ENCODE measurements at regions not wholly inside any gene's neighbourhood (a gene's known extent, or its start where the extent isn't known, plus 50 kb on each side); places are given as distances from the start of the nearest gene placed in this dataset.

GRCh38 chr1:193306430-193306829 is 120.0 kb upstream of the B3GALT2 start:
- Histone ChIP-seq H3K4me1 (ENCODE audit: control insufficient read depth, insufficient read depth, low read length) (no peaks in the 10 kb centered on the region), H2AFZ (ENCODE audit: control insufficient read depth, low read depth, low read length) (no peak overlapping the region), H3K27me3 (replicated peaks in 1 of 2; ENCODE audit: control insufficient read depth in 2 of 2, insufficient read depth in 2 of 2, low read length in 1 of 2) (no peaks in the 10 kb centered on the region), H3K9ac (ENCODE audit: control insufficient read depth, insufficient read depth, low read length) (no peak overlapping the region), H3K9me3 (replicated peaks; ENCODE audit: control insufficient read depth, insufficient read depth, low read length) (no peaks in the 10 kb centered on the region), H3K36me3 (ENCODE audit: control insufficient read depth in 2 of 2, insufficient read depth in 2 of 2, low read length in 1 of 2) (no peaks in the 10 kb centered on the region), H3K4me3 (no peak overlapping the region), H4K20me1 (ENCODE audit: control insufficient read depth, insufficient read depth) (no peaks in the 10 kb centered on the region), H3K27ac (ENCODE audit: control insufficient read depth, insufficient read depth) (no peak overlapping the region), H3K79me2 (ENCODE audit: control insufficient read depth, insufficient read depth, low read length) (no peaks in the 10 kb centered on the region), H3K4me2 (ENCODE audit: control insufficient read depth, insufficient read depth) (no peak overlapping the region)
- in situ Hi-C loops (cut with MboI) (no loop called here), intact Hi-C loops (cut with micrococcal nuclease; ENCODE audit: unreplicated experiment) (no loop called here)
- RAD21 ChIA-PET (ENCODE audit: unreplicated experiment), result no interaction called here
- ATAC-seq (no peak), FAIRE-seq (no peak), DNase-seq (ENCODE audit: low read depth, low spot score) (no peak)
- SMC1A ChIA-PET (ENCODE audit: uncharacterized antibody, unreplicated experiment), result no interaction called here
- POLR2A ChIA-PET, result no interaction called here
- WGBS (ENCODE audit: insufficient coverage, insufficient replicate concordance, low lambda C conversion rate, missing lambda C conversion rate), result 34% methylated on average over 2 of the region's 2 CpGs
- CTCF ChIA-PET, result no interaction called here
- TF ChIP-seq LARP7 (IDR thresholded peaks at IDR 0.05), result no peak
- no peak for TF ChIP-seq PAX8 (IDR thresholded peaks at IDR 0.05)
- TF ChIP-seq ZNF207 (IDR thresholded peaks at IDR 0.05; ENCODE audit: borderline replicate concordance), result no peak
- no peak for TF ChIP-seq EGR1 (IDR thresholded peaks at IDR 0.05; ENCODE audit: borderline replicate concordance in 1 of 2, low read depth in 2 of 2, low read length in 2 of 2)
- no peak for TF ChIP-seq BCLAF1 (IDR thresholded peaks at IDR 0.05)
- TF ChIP-seq, protein P1, sequence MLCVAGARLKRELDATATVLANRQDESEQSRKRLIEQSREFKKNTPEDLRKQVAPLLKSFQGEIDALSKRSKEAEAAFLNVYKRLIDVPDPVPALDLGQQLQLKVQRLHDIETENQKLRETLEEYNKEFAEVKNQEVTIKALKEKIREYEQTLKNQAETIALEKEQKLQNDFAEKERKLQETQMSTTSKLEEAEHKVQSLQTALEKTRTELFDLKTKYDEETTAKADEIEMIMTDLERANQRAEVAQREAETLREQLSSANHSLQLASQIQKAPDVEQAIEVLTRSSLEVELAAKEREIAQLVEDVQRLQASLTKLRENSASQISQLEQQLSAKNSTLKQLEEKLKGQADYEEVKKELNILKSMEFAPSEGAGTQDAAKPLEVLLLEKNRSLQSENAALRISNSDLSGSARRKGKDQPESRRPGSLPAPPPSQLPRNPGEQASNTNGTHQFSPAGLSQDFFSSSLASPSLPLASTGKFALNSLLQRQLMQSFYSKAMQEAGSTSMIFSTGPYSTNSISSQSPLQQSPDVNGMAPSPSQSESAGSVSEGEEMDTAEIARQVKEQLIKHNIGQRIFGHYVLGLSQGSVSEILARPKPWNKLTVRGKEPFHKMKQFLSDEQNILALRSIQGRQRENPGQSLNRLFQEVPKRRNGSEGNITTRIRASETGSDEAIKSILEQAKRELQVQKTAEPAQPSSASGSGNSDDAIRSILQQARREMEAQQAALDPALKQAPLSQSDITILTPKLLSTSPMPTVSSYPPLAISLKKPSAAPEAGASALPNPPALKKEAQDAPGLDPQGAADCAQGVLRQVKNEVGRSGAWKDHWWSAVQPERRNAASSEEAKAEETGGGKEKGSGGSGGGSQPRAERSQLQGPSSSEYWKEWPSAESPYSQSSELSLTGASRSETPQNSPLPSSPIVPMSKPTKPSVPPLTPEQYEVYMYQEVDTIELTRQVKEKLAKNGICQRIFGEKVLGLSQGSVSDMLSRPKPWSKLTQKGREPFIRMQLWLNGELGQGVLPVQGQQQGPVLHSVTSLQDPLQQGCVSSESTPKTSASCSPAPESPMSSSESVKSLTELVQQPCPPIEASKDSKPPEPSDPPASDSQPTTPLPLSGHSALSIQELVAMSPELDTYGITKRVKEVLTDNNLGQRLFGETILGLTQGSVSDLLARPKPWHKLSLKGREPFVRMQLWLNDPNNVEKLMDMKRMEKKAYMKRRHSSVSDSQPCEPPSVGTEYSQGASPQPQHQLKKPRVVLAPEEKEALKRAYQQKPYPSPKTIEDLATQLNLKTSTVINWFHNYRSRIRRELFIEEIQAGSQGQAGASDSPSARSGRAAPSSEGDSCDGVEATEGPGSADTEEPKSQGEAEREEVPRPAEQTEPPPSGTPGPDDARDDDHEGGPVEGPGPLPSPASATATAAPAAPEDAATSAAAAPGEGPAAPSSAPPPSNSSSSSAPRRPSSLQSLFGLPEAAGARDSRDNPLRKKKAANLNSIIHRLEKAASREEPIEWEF (IDR thresholded peaks at IDR 0.05; ENCODE audit: insufficient replicate concordance, low read depth, low read length), result no peak
- TF ChIP-seq YBX1 (IDR thresholded peaks at IDR 0.05), result no peak
- no peak for TF ChIP-seq HCFC1 (IDR thresholded peaks at IDR 0.05; ENCODE audit: low read length)
- no peak for TF ChIP-seq EP300 (IDR thresholded peaks at IDR 0.05; ENCODE audit: borderline replicate concordance in 1 of 2, control insufficient read depth in 1 of 2, low read depth in 2 of 2, low read length in 2 of 2)
- TF ChIP-seq ZNF217 (IDR thresholded peaks at IDR 0.05), result no peak
- TF ChIP-seq NFYA (IDR thresholded peaks at IDR 0.05; ENCODE audit: borderline replicate concordance, low read depth, low read length), result no peak
- TF ChIP-seq SMC3 (IDR thresholded peaks at IDR 0.05; ENCODE audit: borderline replicate concordance, low read length), result no peak
- TF ChIP-seq, protein P2, sequence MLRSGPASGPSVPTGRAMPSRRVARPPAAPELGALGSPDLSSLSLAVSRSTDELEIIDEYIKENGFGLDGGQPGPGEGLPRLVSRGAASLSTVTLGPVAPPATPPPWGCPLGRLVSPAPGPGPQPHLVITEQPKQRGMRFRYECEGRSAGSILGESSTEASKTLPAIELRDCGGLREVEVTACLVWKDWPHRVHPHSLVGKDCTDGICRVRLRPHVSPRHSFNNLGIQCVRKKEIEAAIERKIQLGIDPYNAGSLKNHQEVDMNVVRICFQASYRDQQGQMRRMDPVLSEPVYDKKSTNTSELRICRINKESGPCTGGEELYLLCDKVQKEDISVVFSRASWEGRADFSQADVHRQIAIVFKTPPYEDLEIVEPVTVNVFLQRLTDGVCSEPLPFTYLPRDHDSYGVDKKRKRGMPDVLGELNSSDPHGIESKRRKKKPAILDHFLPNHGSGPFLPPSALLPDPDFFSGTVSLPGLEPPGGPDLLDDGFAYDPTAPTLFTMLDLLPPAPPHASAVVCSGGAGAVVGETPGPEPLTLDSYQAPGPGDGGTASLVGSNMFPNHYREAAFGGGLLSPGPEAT (IDR thresholded peaks at IDR 0.05; ENCODE audit: low read depth), result no peak
- no TSS peak for BruUV-seq (replicated peaks)
